GM12878 (cell line): ENCODE measurements at regions not wholly inside any gene's neighbourhood (a gene's known extent, or its start where the extent isn't known, plus 50 kb on each side); places are given as distances from the start of the nearest gene placed in this dataset.
"Not testable (repeated sequence)": the region's sequence is repeated elsewhere in the genome, so short reads cannot be mapped to it uniquely, and the experiment has no call there.

ENCODE experiments used
- ATAC-seq: fragments of 200-7000 bp; cut with Tn5 transposase; 3 replicates; pipeline ENCODE4 v1.9.1; 2020; ENCODE audit warnings: mild to moderate bottlenecking, moderate library complexity
- BruUV-seq: library from RNA; stranded (reverse); fragments of 400-500 nt; replicated peaks from 2 replicates; lab custom pipeline; 2021; lab: Mats Ljungman, UMichigan
- CTCF ChIA-PET: fragments of 300-600 bp; sonication (Branson Sonifier 250); formaldehyde crosslinking; extraction: SDS; loops from one replicate; lab custom pipeline; 2021; ENCODE audit warnings: inconsistent platforms; lab: Yijun Ruan, JAX
- POLR2A ChIA-PET: fragments of 350-600 bp; formaldehyde crosslinking; extraction: SDS; loops from one replicate; lab custom pipeline; 2021; ENCODE audit warnings: inconsistent platforms; lab: Charles Lee
- RAD21 ChIA-PET: fragments of 300-600 bp; sonication (Branson Sonifier 250); formaldehyde crosslinking; loops from one replicate; lab custom pipeline; 2023; ENCODE audit warnings: antibody characterized with exemption; ENCODE audit not compliant: unreplicated experiment; lab: Charles Lee
- SMC1A ChIA-PET: fragments of 300-600 bp; sonication (Branson Sonifier 250); formaldehyde crosslinking; loops from one replicate; lab custom pipeline; 2023; ENCODE audit not compliant: unreplicated experiment, uncharacterized antibody; lab: Charles Lee
- DNase-seq: peaks from one replicate; pipeline ENCODE4 v3.0.0-alpha.2; 2011; ENCODE audit warnings: low read depth, low spot score
- FAIRE-seq: peaks from 3 replicates; lab custom pipeline; 2011; peaks lifted over from hg19 to GRCh38; lab: Jason Lieb, UNC
- H2AFZ ChIP-seq: 2 replicates; pipeline ENCODE4 v1.6.0; 2011; ENCODE audit warnings: low read depth, low read length, control low read depth; ENCODE audit not compliant: control insufficient read depth
- H3K27ac ChIP-seq: 2 replicates; pipeline ENCODE4 v1.5.1; 2011; ENCODE audit warnings: control low read depth; ENCODE audit not compliant: control insufficient read depth, insufficient read depth
- H3K27me3 ChIP-seq, 2 experiments: replicated peaks in 1 of 2; 2 replicates each; pipeline versions ENCODE4 v1.6.0 to v1.6.1; 2011; ENCODE audit warnings: low read length in 1 of 2; ENCODE audit not compliant: control insufficient read depth in 2 of 2, insufficient read depth in 2 of 2
- H3K36me3 ChIP-seq, 2 experiments: 2 replicates each; pipeline ENCODE4 v1.5.1; 2011; ENCODE audit warnings: low read length in 1 of 2; ENCODE audit not compliant: control insufficient read depth in 2 of 2, insufficient read depth in 2 of 2
- H3K4me1 ChIP-seq: 2 replicates; pipeline ENCODE4 v1.6.1; 2011; ENCODE audit warnings: mild to moderate bottlenecking, low read length, moderate library complexity, mixed read lengths; ENCODE audit not compliant: control insufficient read depth, insufficient read depth
- H3K4me2 ChIP-seq: 2 replicates; pipeline ENCODE4 v1.6.0; 2011; ENCODE audit warnings: control low read depth; ENCODE audit not compliant: control insufficient read depth, insufficient read depth
- H3K4me3 ChIP-seq: fragments of 200-600 bp; sonication (generic); 2 replicates; pipeline ENCODE4 v1.5.1; 2016
- H3K79me2 ChIP-seq: 2 replicates; pipeline ENCODE4 v1.6.0; 2011; ENCODE audit warnings: low read length; ENCODE audit not compliant: control insufficient read depth, insufficient read depth
- H3K9ac ChIP-seq: 2 replicates; pipeline ENCODE4 v1.8.0; 2011; ENCODE audit warnings: low read length, control low read depth, mixed read lengths; ENCODE audit not compliant: control insufficient read depth, insufficient read depth
- H3K9me3 ChIP-seq: replicated peaks from 3 replicates; pipeline ENCODE4 v1.5.1; 2011; ENCODE audit warnings: mild to moderate bottlenecking, low read length; ENCODE audit not compliant: control insufficient read depth, insufficient read depth
- H4K20me1 ChIP-seq: 2 replicates; pipeline ENCODE4 v1.6.0; 2011; ENCODE audit not compliant: control insufficient read depth, insufficient read depth
- EP300 ChIP-seq, 2 experiments: fragments of 150-350 bp in 1 of 2; IDR thresholded peaks; 2 replicates each; pipeline ENCODE4 v1.6.1; 2011 to 2012; ENCODE audit warnings: low read depth in 2 of 2, low read length in 2 of 2, borderline replicate concordance in 1 of 2, improper control_type of control experiment in 1 of 2, inconsistent platforms in 1 of 2; ENCODE audit not compliant: control insufficient read depth in 1 of 2
- NRF1 ChIP-seq: conservative IDR thresholded peaks from 2 replicates; pipeline ENCODE4 v1.6.1; 2011; ENCODE audit warnings: mild to moderate bottlenecking, low read depth, low read length, improper control_type of control experiment
- USF1 ChIP-seq: IDR thresholded peaks from 2 replicates; pipeline ENCODE4 v1.6.1; 2011; ENCODE audit warnings: borderline replicate concordance, low read depth, mild to moderate bottlenecking, moderate library complexity, mixed read lengths, low read length; ENCODE audit not compliant: insufficient read depth; ENCODE audit errors: extremely low read length
- USF2 ChIP-seq: IDR thresholded peaks from 2 replicates; pipeline ENCODE4 v1.6.1; 2011; ENCODE audit warnings: low read depth, low read length, improper control_type of control experiment, borderline replicate concordance
- ZNF274 ChIP-seq: IDR thresholded peaks from one replicate; pipeline ENCODE4 v1.8.0; 2011; ENCODE audit not compliant: insufficient read length, insufficient read depth
- ZNF592 ChIP-seq: fragments of 450-650 bp; IDR thresholded peaks from 2 replicates; pipeline ENCODE4 v1.6.1; 2017; ENCODE audit warnings: mild to moderate bottlenecking, moderate library complexity
- WGBS: methylation state at CpG from one replicate; pipeline ENCODE4 v1.1.6; 2016; ENCODE audit warnings: low lambda C conversion rate; ENCODE audit not compliant: insufficient replicate concordance, insufficient coverage; ENCODE audit errors: missing lambda C conversion rate; 5-methylcytosine and 5-hydroxymethylcytosine counted together
- in situ Hi-C: fragments of 300-500 bp; cut with MboI; formaldehyde crosslinking; loops from 9 replicates; pipeline ENCODE4 v1.14.3; 2018; ENCODE audit warnings: mixed read lengths
- intact Hi-C: fragments of 100-400 bp; cut with micrococcal nuclease; formaldehyde crosslinking; loops from one replicate; pipeline ENCODE4 v1.14.2; 2022; ENCODE audit not compliant: unreplicated experiment

- TF ChIP-seq ZNF592 (no peak), USF1 (no peak), EP300 (IDR thresholded peaks at IDR 0.05; ENCODE audit: borderline replicate concordance in 1 of 2, control insufficient read depth in 1 of 2, low read depth in 2 of 2, low read length in 2 of 2) (no peak), NRF1 (no peak), ZNF274 (no peak), USF2 (no peak)
- TF ChIP-seq, all 136 proteins: peak for 0
These were observed 230.8 kb downstream of the ADAMTS15 start (continued) for GRCh38 chr11:130679247-130679646.

GRCh38 chr11:130682471-130682870, 233.8 kb downstream of the SNX19 start:
- H3K9ac ChIP-seq, H4K20me1 ChIP-seq, H3K79me2 ChIP-seq, ATAC-seq, SMC1A ChIA-PET, H3K27ac ChIP-seq, DNase-seq, BruUV-seq, RAD21 ChIA-PET, H3K4me1 ChIP-seq, H2AFZ ChIP-seq, POLR2A ChIA-PET, H3K27me3 ChIP-seq, H3K4me3 ChIP-seq, in situ Hi-C loops, H3K4me2 ChIP-seq, H3K9me3 ChIP-seq, H3K36me3 ChIP-seq, CTCF ChIA-PET: not testable (repeated sequence)
- peak; percentile 23 for FAIRE-seq
- WGBS: 0% methylated on average over 2 of the region's 2 CpGs
- intact Hi-C loops: loop anchor here (10.0 kb wide), 1 partner anchor 248 kb away; no protein-coding TSS in a partner anchor
